Peyer's patch (tissue), 4 donors: ENCODE measurements at regions not wholly inside any gene's neighbourhood (a gene's known extent, or its start where the extent isn't known, plus 50 kb on each side); places are given as distances from the start of the nearest gene placed in this dataset.

Source experiments
- DNase-seq, 3 donors: peaks; one replicate each; pipeline ENCODE4 v3.0.0-alpha.2; 2017 to 2019
- H3K27ac ChIP-seq, 4 donors: fragments of 200-600 bp; sonication (generic); one replicate each; pipeline ENCODE4 v1.5.1; 2016 to 2019
- H3K27me3 ChIP-seq, 2 donors: fragments of 200-600 bp; sonication (generic); one replicate each; pipeline ENCODE4 v1.5.1; 2019
- H3K36me3 ChIP-seq, 3 donors: fragments of 200-600 bp; sonication (generic); one replicate each; pipeline ENCODE4 v1.5.1; 2016 to 2019
- H3K4me1 ChIP-seq, 4 donors: fragments of 200-600 bp; sonication (generic); one replicate each; pipeline ENCODE4 v1.5.1; 2016 to 2019
- H3K4me3 ChIP-seq, 4 donors: fragments of 200-600 bp; sonication (generic); 1 replicate in 3 of 4; 2 replicates in 1 of 4; pipeline ENCODE4 v1.5.1; 2016 to 2019; ENCODE audit warnings: mild to moderate bottlenecking in 1 of 4
- H3K9me3 ChIP-seq, 4 donors: fragments of 200-600 bp; sonication (generic); one replicate each; pipeline ENCODE4 v1.5.1; 2016 to 2019; ENCODE audit warnings: mild to moderate bottlenecking in 1 of 4
- CTCF ChIP-seq, 6 experiments: fragments of 450-650 bp in 4 of 6; fragments of 200-600 bp in 2 of 6; sonication (generic) in 1 of 6; IDR thresholded peaks; one replicate each; pipeline ENCODE4 v1.5.1; 2017 to 2019; ENCODE audit warnings: antibody characterized with exemption in 6 of 6, mild to moderate bottlenecking in 3 of 6, moderate library complexity in 1 of 6
- POLR2A ChIP-seq, 2 donors: fragments of 450-650 bp; IDR thresholded peaks; one replicate each; pipeline ENCODE4 v1.5.1; 2017; ENCODE audit warnings: antibody characterized with exemption in 2 of 2, mild to moderate bottlenecking in 2 of 2, moderate library complexity in 2 of 2

- no peaks in the 10 kb centered on the region for H3K36me3 ChIP-seq
- H3K4me1 ChIP-seq: no peaks in the 10 kb centered on the region
- no peak overlapping the region for H3K27ac ChIP-seq
- H3K9me3 ChIP-seq: peaks cover 0 to 4% (median 0%) of the 10 kb centered on the region in 4 donors
- no peaks in the 10 kb centered on the region for H3K27me3 ChIP-seq
- no peak overlapping the region for H3K4me3 ChIP-seq
- TF ChIP-seq POLR2A (IDR thresholded peaks at IDR 0.05): no peak
- TF ChIP-seq CTCF (IDR thresholded peaks at IDR 0.05): no peak
- no peak for DNase-seq
Observed at GRCh38 chr1:115564201-115564600, 77.6 kb upstream of the VANGL1 start.

DNA sequence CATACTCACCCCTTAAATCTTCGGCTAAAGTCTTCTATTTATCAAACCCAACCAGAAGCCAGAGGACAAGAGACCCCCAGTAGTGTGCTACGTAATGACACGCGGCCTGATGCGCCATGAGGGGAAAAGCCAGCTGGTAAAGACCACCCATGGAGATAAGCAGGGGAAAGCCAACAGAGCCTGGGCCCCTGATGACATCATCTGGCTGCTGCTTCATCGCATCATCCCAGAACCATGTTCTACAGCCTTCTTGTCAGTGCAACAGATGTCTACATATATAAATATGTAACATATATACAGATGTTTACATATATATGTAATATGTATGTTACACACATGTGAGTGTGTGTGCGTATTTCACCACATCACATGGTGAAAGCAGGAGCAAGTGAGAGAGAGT lies 81.7 kb upstream of the VANGL1 start:
- no peak for TF ChIP-seq POLR2A (IDR thresholded peaks at IDR 0.05)
- TF ChIP-seq CTCF (IDR thresholded peaks at IDR 0.05): no peak

DNA sequence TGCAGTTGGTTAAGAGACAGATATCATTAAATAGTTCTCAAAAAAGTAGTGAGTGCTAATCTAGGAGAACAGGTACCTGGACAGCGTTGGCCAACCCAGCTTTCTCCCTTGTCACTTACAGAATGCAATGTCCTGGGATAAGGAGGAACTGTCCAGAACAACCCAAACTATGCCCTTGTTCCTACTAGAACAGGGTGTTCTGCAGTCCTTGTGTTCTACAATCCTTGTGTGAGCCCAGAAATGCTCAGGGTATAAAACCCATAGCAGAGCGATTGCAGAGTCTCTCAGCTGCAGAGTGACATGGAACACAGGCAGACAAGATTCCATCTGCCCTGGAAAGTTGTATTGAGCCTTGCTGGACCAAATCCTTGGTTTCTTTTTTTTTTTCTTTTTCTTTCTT lies 83.5 kb upstream of the VANGL1 start:
- no peaks in the 10 kb centered on the region for H3K27me3 ChIP-seq
- TF ChIP-seq CTCF (IDR thresholded peaks at IDR 0.05) (no peak), POLR2A (IDR thresholded peaks at IDR 0.05) (no peak)
- H3K4me3 ChIP-seq: no peak overlapping the region

More for the DNA sequence above, 81.7 kb upstream of the VANGL1 start:
- Histone ChIP-seq H3K4me3 (no peak overlapping the region), H3K9me3 (no peaks in the 10 kb centered on the region), H3K27ac (no peak overlapping the region), H3K36me3 (no peaks in the 10 kb centered on the region), H3K27me3 (no peaks in the 10 kb centered on the region), H3K4me1 (no peaks in the 10 kb centered on the region)
- DNase-seq: no peak

GRCh38 chr1:115557715-115558114 lies 84.1 kb upstream of the VANGL1 start:
- no peak for TF ChIP-seq CTCF (IDR thresholded peaks at IDR 0.05)
- no peak for TF ChIP-seq POLR2A (IDR thresholded peaks at IDR 0.05)
- no peak overlapping the region for H3K27ac ChIP-seq
- H3K4me1 ChIP-seq: no peaks in the 10 kb centered on the region
- H3K27me3 ChIP-seq: no peaks in the 10 kb centered on the region
- H3K36me3 ChIP-seq: no peaks in the 10 kb centered on the region
- no peak for DNase-seq
- no peaks in the 10 kb centered on the region for H3K9me3 ChIP-seq
- no peak overlapping the region for H3K4me3 ChIP-seq

More for the DNA sequence above, 83.5 kb upstream of the VANGL1 start:
- H3K9me3 ChIP-seq: no peaks in the 10 kb centered on the region
- no peak for DNase-seq
- H3K36me3 ChIP-seq: no peaks in the 10 kb centered on the region
- H3K4me1 ChIP-seq: no peaks in the 10 kb centered on the region
- no peak overlapping the region for H3K27ac ChIP-seq

DNA sequence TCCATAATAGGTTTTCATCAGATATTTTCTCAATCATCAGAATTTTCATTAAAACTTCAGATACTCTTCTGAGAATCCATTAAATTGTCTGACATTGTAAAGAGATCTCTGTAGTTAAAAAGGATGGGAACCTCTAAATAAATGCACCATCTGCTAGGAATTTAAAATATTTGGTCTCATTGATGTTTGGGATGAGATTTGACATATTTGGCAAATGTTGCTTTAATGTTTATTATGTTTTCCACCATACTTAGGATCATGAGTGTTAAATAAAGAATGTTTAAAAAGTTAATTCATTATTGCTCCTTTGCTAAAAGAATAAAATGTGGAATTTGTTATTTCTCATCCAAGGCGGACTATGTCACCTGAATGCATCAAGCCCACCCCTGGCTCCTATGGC lies 85.5 kb upstream of the VANGL1 start:
- no peaks in the 10 kb centered on the region for H3K27me3 ChIP-seq
- TF ChIP-seq CTCF (IDR thresholded peaks at IDR 0.05) (no peak), POLR2A (IDR thresholded peaks at IDR 0.05) (no peak)
- H3K4me3 ChIP-seq: no peak overlapping the region

GRCh38 chr1:115555446-115555845 lies 86.3 kb upstream of the VANGL1 start:
- TF ChIP-seq CTCF (IDR thresholded peaks at IDR 0.05): no peak
- no peak for TF ChIP-seq POLR2A (IDR thresholded peaks at IDR 0.05)
- Histone ChIP-seq H3K4me1 (no peaks in the 10 kb centered on the region), H3K4me3 (no peak overlapping the region), H3K27me3 (no peaks in the 10 kb centered on the region), H3K9me3 (no peaks in the 10 kb centered on the region), H3K27ac (no peak overlapping the region), H3K36me3 (no peaks in the 10 kb centered on the region)
- DNase-seq: no peak

More for the DNA sequence above, 85.5 kb upstream of the VANGL1 start:
- no peaks in the 10 kb centered on the region for H3K4me1 ChIP-seq
- no peaks in the 10 kb centered on the region for H3K36me3 ChIP-seq
- H3K27ac ChIP-seq: no peak overlapping the region
- DNase-seq: no peak
- H3K9me3 ChIP-seq: no peaks in the 10 kb centered on the region
